A673 (cell line): ENCODE measurements at regions not wholly inside any gene's neighbourhood (a gene's known extent, or its start where the extent isn't known, plus 50 kb on each side); places are given as distances from the start of the nearest gene placed in this dataset.

ENCODE experiments used
- EZH2 ChIP-seq: fragments of 200-600 bp; sonication (generic); IDR thresholded peaks from 2 replicates; pipeline ENCODE4 v1.6.1; 2017; ENCODE audit warnings: borderline replicate concordance, low read depth, mild to moderate bottlenecking, mixed read lengths, antibody characterized with exemption, low read length; ENCODE audit not compliant: poor library complexity, severe bottlenecking
- TF ChIP-seq, protein P1 (sequence below): fragments of 300-800, 200-600 bp; sonication (generic); conservative IDR thresholded peaks from 2 replicates; pipeline ENCODE4 v1.5.1; 2017; ENCODE audit warnings: low read depth, mild to moderate bottlenecking, antibody characterized with exemption, low read length, moderate library complexity, mixed read lengths

DNA sequence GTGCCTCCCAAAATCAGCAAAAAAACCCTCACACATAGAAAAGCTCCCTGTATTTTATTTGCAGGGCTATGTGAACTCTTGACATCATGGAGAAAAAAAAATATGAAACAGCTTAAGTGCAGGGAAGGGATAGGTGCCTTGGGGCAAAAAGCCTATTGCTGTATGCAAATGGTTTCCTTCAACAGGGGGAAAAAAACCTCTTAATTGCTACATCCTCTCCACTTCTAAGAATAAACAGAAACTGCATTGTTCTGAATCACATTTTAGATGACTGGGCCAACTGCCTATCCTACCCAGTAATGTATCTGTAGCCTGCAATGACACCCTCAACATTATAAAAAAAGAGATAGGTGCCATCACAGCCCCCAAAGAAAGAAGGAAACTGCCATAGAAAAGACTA, 229.4 kb upstream of the GALNTL6 start:
- TF ChIP-seq, protein P1, sequence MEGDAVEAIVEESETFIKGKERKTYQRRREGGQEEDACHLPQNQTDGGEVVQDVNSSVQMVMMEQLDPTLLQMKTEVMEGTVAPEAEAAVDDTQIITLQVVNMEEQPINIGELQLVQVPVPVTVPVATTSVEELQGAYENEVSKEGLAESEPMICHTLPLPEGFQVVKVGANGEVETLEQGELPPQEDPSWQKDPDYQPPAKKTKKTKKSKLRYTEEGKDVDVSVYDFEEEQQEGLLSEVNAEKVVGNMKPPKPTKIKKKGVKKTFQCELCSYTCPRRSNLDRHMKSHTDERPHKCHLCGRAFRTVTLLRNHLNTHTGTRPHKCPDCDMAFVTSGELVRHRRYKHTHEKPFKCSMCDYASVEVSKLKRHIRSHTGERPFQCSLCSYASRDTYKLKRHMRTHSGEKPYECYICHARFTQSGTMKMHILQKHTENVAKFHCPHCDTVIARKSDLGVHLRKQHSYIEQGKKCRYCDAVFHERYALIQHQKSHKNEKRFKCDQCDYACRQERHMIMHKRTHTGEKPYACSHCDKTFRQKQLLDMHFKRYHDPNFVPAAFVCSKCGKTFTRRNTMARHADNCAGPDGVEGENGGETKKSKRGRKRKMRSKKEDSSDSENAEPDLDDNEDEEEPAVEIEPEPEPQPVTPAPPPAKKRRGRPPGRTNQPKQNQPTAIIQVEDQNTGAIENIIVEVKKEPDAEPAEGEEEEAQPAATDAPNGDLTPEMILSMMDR: no peak
- no peak for TF ChIP-seq EZH2
